SK-N-MC (cell line): ENCODE measurements at regions not wholly inside any gene's neighbourhood (a gene's known extent, or its start where the extent isn't known, plus 50 kb on each side); places are given as distances from the start of the nearest gene placed in this dataset.

Experiments
- EZH2 ChIP-seq: fragments of 200-600 bp; sonication (generic); IDR thresholded peaks from one replicate; pipeline ENCODE4 v1.6.1; 2017; ENCODE audit warnings: antibody characterized with exemption
- FOXP2 ChIP-seq: optimal IDR thresholded peaks from 2 replicates; pipeline ENCODE3; 2011; ENCODE audit warnings: mild to moderate bottlenecking, moderate library complexity; ENCODE audit not compliant: insufficient read depth; ENCODE audit errors: extremely low read length, control extremely low read depth
- POLR2AphosphoS5 ChIP-seq: IDR thresholded peaks from 2 replicates; pipeline ENCODE4 v1.6.1; 2012; ENCODE audit warnings: mild to moderate bottlenecking, low read depth, low read length, borderline replicate concordance

- TF ChIP-seq EZH2 (no peak), POLR2AphosphoS5 (no peak), FOXP2 (no peak)
Observed at GRCh38 chr11:23729088-23729487, 767.8 kb upstream of the LUZP2 start.
